Left lung (tissue), 4 donors: ENCODE measurements at regions not wholly inside any gene's neighbourhood (a gene's known extent, or its start where the extent isn't known, plus 50 kb on each side); places are given as distances from the start of the nearest gene placed in this dataset.

Experiments used
- ATAC-seq: fragments of 200-7000 bp; cut with Tn5 transposase; one replicate; pipeline ENCODE4 v1.9.1; 2020; ENCODE audit warnings: moderate library complexity
- DNase-seq, 4 donors: peaks; one replicate each; pipeline ENCODE4 v3.0.0-alpha.2; 2013 to 2020
- H3K27ac ChIP-seq, 2 donors: fragments of 200-600 bp; sonication (generic) in 1 of 2; one replicate each; pipeline versions ENCODE4 v1.5.0 to v1.8.0; 2020 to 2021
- H3K27me3 ChIP-seq, 2 donors: fragments of 200-600 bp; sonication (generic) in 1 of 2; one replicate each; pipeline versions ENCODE4 v1.5.0 to v1.8.0; 2020 to 2021
- H3K36me3 ChIP-seq, 2 donors: fragments of 200-600 bp; sonication (generic) in 1 of 2; one replicate each; pipeline versions ENCODE4 v1.5.0 to v1.8.0; 2020 to 2021
- H3K4me1 ChIP-seq, 2 donors: fragments of 200-600 bp; one replicate each; pipeline ENCODE4 v1.8.0; 2021
- H3K4me3 ChIP-seq, 2 donors: fragments of 200-600 bp; sonication (generic) in 1 of 2; one replicate each; pipeline versions ENCODE4 v1.5.0 to v1.8.0; 2020 to 2021; ENCODE audit warnings: mild to moderate bottlenecking in 1 of 2
- H3K9me3 ChIP-seq, 2 donors: fragments of 200-600 bp; sonication (generic) in 1 of 2; one replicate each; pipeline versions ENCODE4 v1.5.0 to v1.8.0; 2020 to 2021
- intact Hi-C, 2 donors: fragments of 100-400 bp; cut with DNase I; formaldehyde crosslinking; loops; one replicate each; pipeline versions ENCODE4 v1.11.2 to v1.14.2; 2022
- TF ChIP-seq, protein P1 (sequence below), 2 donors: fragments of 200-600 bp; sonication (generic) in 1 of 2; IDR thresholded peaks; one replicate each; pipeline versions ENCODE4 v1.5.0 to v1.8.0; 2021; ENCODE audit warnings: antibody characterized with exemption in 2 of 2
- donor health status: DM: no; HTN: yes; CAD: no.
- donor health status: DM: no; HTN: no; CAD: no.

DNA sequence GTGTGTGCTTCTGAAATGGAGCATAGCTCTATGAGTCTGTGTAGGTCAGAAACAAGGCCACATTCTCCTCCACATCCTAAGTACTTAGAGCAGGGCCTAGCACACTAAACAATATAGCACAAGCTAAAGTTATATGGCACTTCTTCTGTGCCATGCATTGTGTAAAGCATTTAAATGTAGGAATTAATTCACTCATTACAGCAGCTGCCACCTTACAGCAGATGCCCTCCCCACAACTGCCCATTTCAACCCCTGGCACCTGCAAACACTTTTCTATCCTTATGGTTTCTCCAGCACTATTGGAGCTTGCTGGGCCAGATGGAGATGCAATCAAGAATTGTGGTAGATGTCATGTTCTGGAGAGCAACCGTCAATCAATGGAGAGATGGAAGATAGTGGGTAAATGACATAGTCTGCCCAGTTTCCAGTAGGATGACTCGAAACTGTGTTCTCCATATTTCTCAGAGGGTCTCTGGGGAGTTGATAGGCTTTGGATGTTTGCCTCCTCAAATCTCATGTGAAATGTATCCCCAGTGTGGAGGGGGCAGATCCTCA is 373.7 kb downstream of the DOK5 start:
- DNase-seq = no peak
- Histone ChIP-seq H3K9me3 (no peaks in the 10 kb centered on the region), H3K36me3 (no peaks in the 10 kb centered on the region), H3K27me3 (no peaks in the 10 kb centered on the region), H3K4me1 (no peaks in the 10 kb centered on the region), H3K4me3 (no peak overlapping the region), H3K27ac (no peak overlapping the region)
- TF ChIP-seq, protein P1, sequence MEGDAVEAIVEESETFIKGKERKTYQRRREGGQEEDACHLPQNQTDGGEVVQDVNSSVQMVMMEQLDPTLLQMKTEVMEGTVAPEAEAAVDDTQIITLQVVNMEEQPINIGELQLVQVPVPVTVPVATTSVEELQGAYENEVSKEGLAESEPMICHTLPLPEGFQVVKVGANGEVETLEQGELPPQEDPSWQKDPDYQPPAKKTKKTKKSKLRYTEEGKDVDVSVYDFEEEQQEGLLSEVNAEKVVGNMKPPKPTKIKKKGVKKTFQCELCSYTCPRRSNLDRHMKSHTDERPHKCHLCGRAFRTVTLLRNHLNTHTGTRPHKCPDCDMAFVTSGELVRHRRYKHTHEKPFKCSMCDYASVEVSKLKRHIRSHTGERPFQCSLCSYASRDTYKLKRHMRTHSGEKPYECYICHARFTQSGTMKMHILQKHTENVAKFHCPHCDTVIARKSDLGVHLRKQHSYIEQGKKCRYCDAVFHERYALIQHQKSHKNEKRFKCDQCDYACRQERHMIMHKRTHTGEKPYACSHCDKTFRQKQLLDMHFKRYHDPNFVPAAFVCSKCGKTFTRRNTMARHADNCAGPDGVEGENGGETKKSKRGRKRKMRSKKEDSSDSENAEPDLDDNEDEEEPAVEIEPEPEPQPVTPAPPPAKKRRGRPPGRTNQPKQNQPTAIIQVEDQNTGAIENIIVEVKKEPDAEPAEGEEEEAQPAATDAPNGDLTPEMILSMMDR (IDR thresholded peaks at IDR 0.05) = no peak
- ATAC-seq = no peak
- intact Hi-C loops = no loop called here

DNA sequence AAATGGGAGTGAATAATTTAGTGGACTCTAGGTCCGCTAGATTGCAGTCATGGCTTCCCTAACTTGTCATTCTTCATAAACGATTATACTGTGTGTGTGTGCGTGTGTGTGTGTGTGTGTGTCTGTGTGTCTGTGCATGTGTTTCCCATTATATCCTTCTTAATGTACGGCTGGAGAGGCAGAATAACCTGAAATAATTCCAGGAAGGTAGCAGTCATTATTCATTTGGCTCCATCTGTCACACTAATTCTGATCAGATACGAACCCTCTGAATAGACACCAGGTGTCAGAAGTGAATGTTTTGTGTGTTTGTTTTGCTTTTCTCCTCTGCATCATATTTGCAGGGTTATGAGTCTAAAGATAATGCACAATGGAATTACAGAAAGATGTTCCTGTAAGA is 372.9 kb downstream of the DOK5 start:
- Histone ChIP-seq H3K36me3 (no peaks in the 10 kb centered on the region), H3K27me3 (no peaks in the 10 kb centered on the region), H3K9me3 (no peaks in the 10 kb centered on the region), H3K4me1 (no peaks in the 10 kb centered on the region), H3K4me3 (no peak overlapping the region), H3K27ac (no peak overlapping the region)
- TF ChIP-seq, protein P1 (IDR thresholded peaks at IDR 0.05) = no peak
- ATAC-seq = no peak
- no peak for DNase-seq
- intact Hi-C loops = no loop called here

DNA sequence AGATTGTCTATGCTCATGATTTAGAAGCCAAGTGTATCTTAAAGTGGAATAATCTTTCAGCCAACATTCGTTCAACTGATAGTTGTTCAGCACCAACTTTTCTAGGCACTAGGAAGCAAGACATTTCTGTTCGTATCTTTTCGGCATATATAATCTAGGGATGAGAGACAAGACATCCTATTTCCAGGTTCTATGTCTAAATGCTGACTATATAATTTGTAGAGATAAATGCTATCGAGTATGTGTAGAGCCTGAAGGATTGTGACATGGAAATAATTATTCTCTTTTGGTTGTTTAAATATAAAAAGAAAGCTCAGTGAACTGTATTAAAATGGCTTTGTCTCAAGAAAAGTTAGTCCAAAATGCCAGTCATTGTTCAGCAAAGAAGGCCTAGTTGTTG is 371.6 kb downstream of the DOK5 start:
- Histone ChIP-seq H3K27ac (no peak overlapping the region), H3K36me3 (no peaks in the 10 kb centered on the region), H3K4me3 (no peak overlapping the region), H3K27me3 (no peaks in the 10 kb centered on the region), H3K4me1 (no peaks in the 10 kb centered on the region), H3K9me3 (no peaks in the 10 kb centered on the region)
- intact Hi-C loops = no loop called here
- ATAC-seq = no peak
- TF ChIP-seq, protein P1 (IDR thresholded peaks at IDR 0.05) = no peak
- no peak for DNase-seq

DNA sequence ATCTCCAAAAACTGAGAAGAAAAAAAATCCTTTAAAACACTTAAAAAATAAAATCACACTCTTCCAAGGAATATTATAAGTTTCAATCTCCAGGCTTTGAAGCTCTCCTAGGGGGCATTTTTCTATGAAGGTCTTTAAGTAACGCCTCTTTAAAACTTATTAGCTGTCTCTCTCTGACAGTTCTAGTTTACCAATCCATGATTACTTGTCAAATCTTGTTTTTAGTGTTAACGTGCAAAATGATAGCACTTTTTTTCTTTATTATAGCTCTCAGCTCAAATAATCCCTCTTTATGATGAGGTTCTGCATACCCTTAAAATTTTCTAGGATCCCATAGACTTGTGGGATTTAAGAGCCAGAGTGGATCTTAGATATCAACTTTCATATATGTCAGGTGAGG is 369.0 kb downstream of the DOK5 start:
- Histone ChIP-seq H3K27me3 (no peaks in the 10 kb centered on the region), H3K4me3 (no peak overlapping the region), H3K36me3 (no peaks in the 10 kb centered on the region), H3K4me1 (no peaks in the 10 kb centered on the region), H3K27ac (no peak overlapping the region), H3K9me3 (no peaks in the 10 kb centered on the region)
- TF ChIP-seq, protein P1 (IDR thresholded peaks at IDR 0.05) = no peak
- intact Hi-C loops = no loop called here
- DNase-seq (no peak), ATAC-seq (no peak)

DNA sequence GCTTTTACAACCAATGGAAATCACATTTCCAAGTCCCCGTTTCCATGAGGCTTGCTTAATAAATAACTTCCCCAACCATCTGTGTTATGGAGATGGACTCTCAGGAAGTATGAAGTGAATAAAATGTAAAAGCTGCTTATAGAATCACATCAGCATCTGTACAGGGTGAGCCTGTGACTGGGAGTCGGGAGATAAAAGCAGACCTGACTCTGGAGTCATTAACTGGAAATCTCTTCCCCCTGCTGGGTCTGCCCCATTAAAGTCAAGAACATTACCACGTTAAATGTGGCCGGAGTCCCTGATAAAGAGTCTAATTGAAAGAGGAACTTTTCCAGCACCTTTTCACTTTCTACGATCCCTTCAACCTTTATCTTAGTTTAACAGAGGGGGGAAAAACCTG is 368.5 kb downstream of the DOK5 start:
- TF ChIP-seq, protein P1 (IDR thresholded peaks at IDR 0.05) = no peak
- Histone ChIP-seq H3K27me3 (no peaks in the 10 kb centered on the region), H3K27ac (no peak overlapping the region), H3K9me3 (no peaks in the 10 kb centered on the region), H3K36me3 (no peaks in the 10 kb centered on the region), H3K4me3 (no peak overlapping the region), H3K4me1 (no peaks in the 10 kb centered on the region)
- intact Hi-C loops = no loop called here
- ATAC-seq (no peak), DNase-seq (no peak)
